ENCODE measurements at regions not wholly inside any gene's neighbourhood (a gene's known extent, or its start where the extent isn't known, plus 50 kb on each side); places are given as distances from the start of the nearest gene placed in this dataset.

DNA sequence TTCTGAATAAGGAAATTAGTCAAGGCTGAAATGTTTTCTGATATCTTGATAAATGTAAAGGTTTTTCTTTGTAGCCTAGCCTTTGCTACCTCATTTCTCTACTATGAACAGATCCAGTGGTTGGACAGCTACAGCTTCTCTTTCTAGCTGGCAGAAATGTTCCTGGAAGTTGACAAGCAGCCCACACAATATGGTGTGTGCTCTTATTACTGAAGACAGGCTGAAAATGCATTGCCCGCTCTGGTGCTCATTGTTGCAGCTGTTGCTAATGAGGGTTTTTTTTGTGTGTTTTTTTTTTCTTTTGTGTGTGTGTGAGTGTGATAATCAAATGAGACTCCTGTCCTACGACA is 844.3 kb upstream of the SEMA6D start:
- TF ChIP-seq, protein P1, sequence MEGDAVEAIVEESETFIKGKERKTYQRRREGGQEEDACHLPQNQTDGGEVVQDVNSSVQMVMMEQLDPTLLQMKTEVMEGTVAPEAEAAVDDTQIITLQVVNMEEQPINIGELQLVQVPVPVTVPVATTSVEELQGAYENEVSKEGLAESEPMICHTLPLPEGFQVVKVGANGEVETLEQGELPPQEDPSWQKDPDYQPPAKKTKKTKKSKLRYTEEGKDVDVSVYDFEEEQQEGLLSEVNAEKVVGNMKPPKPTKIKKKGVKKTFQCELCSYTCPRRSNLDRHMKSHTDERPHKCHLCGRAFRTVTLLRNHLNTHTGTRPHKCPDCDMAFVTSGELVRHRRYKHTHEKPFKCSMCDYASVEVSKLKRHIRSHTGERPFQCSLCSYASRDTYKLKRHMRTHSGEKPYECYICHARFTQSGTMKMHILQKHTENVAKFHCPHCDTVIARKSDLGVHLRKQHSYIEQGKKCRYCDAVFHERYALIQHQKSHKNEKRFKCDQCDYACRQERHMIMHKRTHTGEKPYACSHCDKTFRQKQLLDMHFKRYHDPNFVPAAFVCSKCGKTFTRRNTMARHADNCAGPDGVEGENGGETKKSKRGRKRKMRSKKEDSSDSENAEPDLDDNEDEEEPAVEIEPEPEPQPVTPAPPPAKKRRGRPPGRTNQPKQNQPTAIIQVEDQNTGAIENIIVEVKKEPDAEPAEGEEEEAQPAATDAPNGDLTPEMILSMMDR (IDR thresholded peaks at IDR 0.05; ENCODE audit: insufficient read depth, low read depth, low read length): no peak
- no peak for TF ChIP-seq EZH2 (IDR thresholded peaks at IDR 0.05; ENCODE audit: insufficient read depth, low read length)

All from astrocyte (in vitro differentiated cells and primary cell).